HG03196 (cell line): ENCODE measurements at regions not wholly inside any gene's neighbourhood (a gene's known extent, or its start where the extent isn't known, plus 50 kb on each side); places are given as distances from the start of the nearest gene placed in this dataset.
"Not testable (repeated sequence)": the region's sequence is repeated elsewhere in the genome, so short reads cannot be mapped to it uniquely, and the experiment has no call there.

Source experiments
- ATAC-seq: cut with Tn5 transposase; IDR thresholded peaks from one replicate; pipeline ENCODE4 v1.9.1; 2021; ENCODE audit not compliant: unreplicated experiment

DNA sequence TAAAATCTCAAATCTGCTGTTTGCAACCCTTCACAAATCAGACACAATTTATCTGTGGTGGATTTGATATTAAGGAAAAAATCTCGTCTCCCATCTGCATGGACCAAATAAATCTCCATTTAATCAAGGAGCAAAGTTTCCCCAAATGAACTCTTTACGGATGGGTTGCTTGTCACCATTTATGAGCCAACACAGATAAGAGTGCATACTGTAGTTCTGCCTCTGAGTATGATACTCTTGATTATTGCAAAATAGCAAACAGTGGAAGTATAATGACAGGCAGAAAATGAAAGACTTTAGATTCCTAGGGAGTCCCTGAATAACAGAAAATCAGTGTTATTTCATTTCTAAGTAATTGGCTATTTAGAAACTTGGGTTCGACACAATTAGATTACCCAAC lies 1395.9 kb downstream of the FAM181B start:
- no peak for ATAC-seq

DNA sequence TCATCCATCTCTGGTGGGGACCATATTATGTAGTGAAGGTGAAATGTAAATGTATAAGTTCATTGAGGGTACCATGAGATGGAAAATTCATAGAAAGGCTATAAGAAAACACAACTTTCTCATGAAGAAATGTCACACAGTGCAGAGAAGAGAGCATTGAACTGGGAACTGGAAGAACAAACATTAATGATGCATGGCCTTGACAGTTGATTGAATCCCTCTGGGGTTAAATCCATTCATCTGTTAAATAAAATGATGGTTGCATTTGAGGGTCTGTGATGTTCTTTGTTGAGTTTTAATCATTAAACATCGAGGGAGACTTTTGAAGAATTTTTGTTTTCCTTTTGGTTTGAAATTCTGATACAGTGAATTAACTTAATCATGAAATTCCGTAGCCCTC lies 1401.4 kb downstream of the FAM181B start:
- ATAC-seq: no peak

GRCh38 chr11:81331611-81332235 lies 1401.9 kb downstream of the FAM181B start:
- no peak for ATAC-seq

DNA sequence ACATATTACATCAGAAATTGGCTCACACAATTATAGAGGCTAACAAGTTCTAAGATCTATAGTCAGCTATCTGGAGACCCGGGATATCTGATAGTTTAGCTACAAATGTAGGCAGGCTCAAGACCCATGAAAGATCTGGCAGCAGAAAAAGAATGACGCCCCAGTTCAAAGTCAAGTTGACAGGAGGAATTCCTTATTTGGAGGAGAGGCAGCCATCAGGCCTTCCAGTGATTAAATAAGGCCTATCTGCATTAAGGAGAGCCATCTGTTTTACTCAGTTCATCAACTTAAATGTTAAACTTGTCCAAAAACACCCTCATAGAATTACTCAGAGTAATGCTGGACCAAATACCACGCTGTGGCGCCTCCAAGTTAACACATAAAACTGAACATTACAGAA lies 1402.6 kb downstream of the FAM181B start:
- no peak for ATAC-seq

- no peak for ATAC-seq
Observed at GRCh38 chr11:81303038-81303664, 1430.5 kb downstream of the FAM181B start.

DNA sequence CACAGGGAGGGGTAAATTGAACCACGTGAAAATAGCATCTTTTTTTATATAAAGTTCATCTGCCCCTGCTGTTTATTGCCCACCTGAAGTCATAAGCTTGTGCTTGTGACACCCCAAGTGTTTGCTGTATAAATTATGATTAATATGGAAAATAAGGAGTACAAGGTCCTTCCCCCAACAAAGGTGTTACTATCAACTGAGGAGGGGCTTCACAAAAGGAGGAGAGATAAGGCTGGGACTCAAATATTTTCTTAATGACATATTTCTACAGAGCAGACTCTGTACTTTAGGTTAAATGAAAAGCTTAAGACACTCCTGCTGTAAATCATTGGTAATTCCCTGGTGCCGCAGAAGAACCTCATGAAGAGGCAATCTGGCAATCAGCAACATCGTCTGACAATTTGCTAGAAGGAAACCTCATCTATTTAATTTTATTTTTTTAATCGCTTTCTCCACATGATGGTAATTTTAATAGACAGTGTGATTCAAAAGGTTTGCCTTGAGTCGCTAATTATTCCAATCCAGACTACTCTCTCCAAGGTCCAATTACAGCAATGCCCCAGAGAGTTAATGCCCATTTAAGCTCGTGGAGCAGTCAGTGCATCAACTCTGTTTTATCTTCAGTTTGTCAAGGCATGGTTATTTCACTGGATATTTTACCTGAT lies 1432.4 kb downstream of the FAM181B start:
- ATAC-seq: no peak

- no peak for ATAC-seq
Observed at GRCh38 chr11:81286959-81287358, 1446.7 kb downstream of the FAM181B start.

GRCh38 chr11:81286550-81286949 lies 1447.1 kb downstream of the FAM181B start:
- no peak for ATAC-seq

DNA sequence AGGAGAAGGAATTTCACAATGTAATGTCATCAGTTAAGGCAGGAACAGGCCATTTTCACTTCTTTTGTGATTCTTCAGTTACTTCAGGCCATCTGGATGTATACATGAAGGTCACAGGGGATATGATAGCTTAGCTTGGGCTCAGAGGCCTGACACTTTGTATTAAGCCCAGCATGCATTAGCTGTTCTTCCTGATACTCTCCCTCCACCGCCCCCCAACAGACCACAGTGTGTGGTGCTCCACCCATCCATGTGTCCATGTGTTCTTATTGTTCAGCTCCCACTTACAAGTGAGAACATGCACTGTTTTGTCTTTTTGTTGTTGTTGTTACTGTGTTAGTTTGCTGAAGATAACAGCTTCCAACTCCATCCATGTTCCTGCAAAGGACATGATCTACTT lies 1453.4 kb downstream of the FAM181B start:
- ATAC-seq: not testable (repeated sequence)

- no peak for ATAC-seq
Observed at GRCh38 chr11:81278991-81279390, 1454.7 kb downstream of the FAM181B start.

- ATAC-seq: no peak
Observed at GRCh38 chr11:81270686-81271085, 1463.0 kb downstream of the FAM181B start.

GRCh38 chr11:81267246-81267645 lies 1466.4 kb downstream of the FAM181B start:
- no peak for ATAC-seq

GRCh38 chr11:81259471-81259870 lies 1474.2 kb downstream of the FAM181B start:
- ATAC-seq: no peak

GRCh38 chr11:81255895-81256294 lies 1477.8 kb downstream of the FAM181B start:
- ATAC-seq: no peak

GRCh38 chr11:81253244-81253643 lies 1480.4 kb downstream of the FAM181B start:
- no peak for ATAC-seq

- no peak for ATAC-seq
Observed at GRCh38 chr11:81246941-81247340, 1486.7 kb downstream of the FAM181B start.

DNA sequence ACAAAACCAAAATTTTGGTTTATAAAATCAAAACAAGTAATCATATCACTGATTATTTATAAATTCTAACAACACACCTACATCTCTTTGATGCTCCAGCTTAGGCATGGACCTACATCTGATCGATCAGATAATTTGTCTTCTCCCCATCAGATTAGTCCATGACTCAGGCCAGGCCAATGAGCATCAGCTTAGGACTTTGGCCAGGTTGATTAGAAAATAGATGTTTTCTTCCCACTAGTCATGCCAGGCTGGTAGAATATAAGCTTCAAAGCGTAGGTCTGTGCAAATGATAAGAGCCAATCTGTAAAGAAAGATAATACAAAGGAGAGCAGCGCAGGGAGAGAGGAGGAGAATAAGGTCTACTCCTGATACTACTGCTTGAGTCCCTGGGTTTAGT lies 1487.9 kb downstream of the FAM181B start:
- no peak for ATAC-seq

- ATAC-seq: no peak
Observed at GRCh38 chr11:81241672-81242275, 1491.9 kb downstream of the FAM181B start.

DNA sequence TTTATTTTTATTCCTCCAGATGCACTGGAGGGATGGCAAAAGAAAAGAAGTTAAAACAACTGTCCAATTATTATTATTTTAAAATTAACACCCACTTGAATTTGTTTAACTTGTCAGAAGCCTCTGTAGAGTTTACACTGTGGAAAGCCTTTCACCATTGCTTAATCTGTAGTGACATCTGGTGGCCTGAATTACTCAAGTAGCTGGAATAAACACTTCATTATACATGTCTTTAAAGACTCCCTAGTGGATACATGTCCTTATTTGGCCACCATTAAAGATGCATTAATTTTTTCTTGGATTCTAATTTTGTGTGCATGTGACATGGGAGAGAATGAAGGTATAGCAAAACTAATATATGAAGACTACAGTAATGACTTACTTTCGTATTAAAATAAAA lies 1496.5 kb downstream of the FAM181B start:
- ATAC-seq: no peak

DNA sequence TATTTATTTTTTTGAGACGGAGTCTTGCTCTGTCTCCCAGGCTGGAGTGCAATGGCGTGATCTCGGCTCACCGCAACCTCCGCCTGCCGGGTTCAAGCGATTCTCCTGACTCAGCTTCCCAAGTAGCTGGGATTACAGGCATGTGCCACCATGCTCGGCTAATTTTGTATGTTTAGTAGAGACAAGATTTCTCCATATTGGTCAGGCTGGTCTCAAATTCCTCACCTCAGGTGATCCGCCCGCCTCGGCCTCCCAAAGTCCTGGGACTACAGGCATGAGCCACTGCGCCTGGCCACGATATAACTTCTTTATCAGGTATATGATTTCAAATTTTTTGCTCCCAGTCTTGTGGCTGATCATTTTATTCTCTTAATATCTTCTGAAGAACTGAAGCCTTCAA lies 1506.3 kb downstream of the FAM181B start:
- not testable (repeated sequence) for ATAC-seq

DNA sequence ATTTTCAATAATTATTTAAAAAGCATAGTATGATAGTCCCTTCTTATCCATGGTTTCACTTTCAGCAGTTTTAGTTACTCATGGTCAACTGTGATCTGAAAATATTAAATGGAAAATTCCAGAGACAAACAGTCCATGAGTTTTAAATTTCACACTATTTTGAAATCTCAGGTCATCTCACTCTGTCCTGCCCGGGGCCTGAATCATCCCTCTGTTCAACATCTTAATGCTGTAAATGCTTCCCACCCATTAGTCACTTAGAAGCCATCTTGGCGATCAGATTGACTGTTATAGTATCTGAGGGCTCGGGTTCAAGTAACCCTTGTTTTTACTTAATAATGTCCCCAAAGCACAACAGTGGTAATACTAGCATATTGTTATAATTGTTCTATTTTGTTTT lies 1509.3 kb downstream of the FAM181B start:
- ATAC-seq: no peak

GRCh38 chr11:81222491-81222890 lies 1511.2 kb downstream of the FAM181B start:
- no peak for ATAC-seq
